ENCODE measurements at regions not wholly inside any gene's neighbourhood (a gene's known extent, or its start where the extent isn't known, plus 50 kb on each side); places are given as distances from the start of the nearest gene placed in this dataset.
"Not testable (repeated sequence)": the region's sequence is repeated elsewhere in the genome, so short reads cannot be mapped to it uniquely, and the experiment has no call there.

GRCh38 chr6:3922619-3923018 is 73.4 kb downstream of the FAM50B start:
- DNase-seq: not testable (repeated sequence)

GRCh38 chr6:3925223-3926149 is 76.3 kb downstream of the FAM50B start:
- not testable (repeated sequence) for DNase-seq

- DNase-seq: no peak
Observed at GRCh38 chr6:3926150-3926482, 76.9 kb downstream of the FAM50B start.

- no peak for DNase-seq
Observed at GRCh38 chr6:3928111-3928510, 78.9 kb downstream of the FAM50B start.

- DNase-seq: no peak
Observed at GRCh38 chr6:3929281-3929798, 80.2 kb downstream of the FAM50B start.

GRCh38 chr6:3937438-3937837 is 88.3 kb downstream of the FAM50B start:
- DNase-seq: no peak

- DNase-seq: no peak
Observed at GRCh38 chr6:3938715-3939367, 89.7 kb downstream of the FAM50B start.

GRCh38 chr6:3939368-3939958 is 90.3 kb downstream of the FAM50B start:
- DNase-seq: no peak

GRCh38 chr6:3939964-3940363 is 90.8 kb downstream of the FAM50B start:
- DNase-seq: no peak

- DNase-seq: no peak
Observed at GRCh38 chr6:3940703-3941102, 91.5 kb downstream of the FAM50B start.

GRCh38 chr6:3943331-3943765 is 94.2 kb downstream of the FAM50B start:
- DNase-seq: no peak

- DNase-seq: no peak
Observed at GRCh38 chr6:3944246-3944645, 95.1 kb downstream of the FAM50B start.

- DNase-seq: peak; percentile 33
Observed at GRCh38 chr6:3946778-3947177, 97.6 kb downstream of the FAM50B start.

- DNase-seq: no peak
Observed at GRCh38 chr6:3948866-3949265, 99.7 kb downstream of the FAM50B start.

GRCh38 chr6:3949521-3949920 is 100.3 kb downstream of the FAM50B start:
- no peak for DNase-seq

GRCh38 chr6:3956054-3956453 is 106.9 kb downstream of the FAM50B start:
- DNase-seq: no peak

- DNase-seq: no peak
Observed at GRCh38 chr6:3957321-3957720, 108.1 kb downstream of the FAM50B start.

GRCh38 chr6:3958255-3958654 is 109.1 kb downstream of the FAM50B start:
- DNase-seq: no peak

GRCh38 chr6:3959385-3959784 is 110.2 kb downstream of the FAM50B start:
- DNase-seq: no peak

- no peak for DNase-seq
Observed at GRCh38 chr6:3960754-3961361, 111.7 kb downstream of the FAM50B start.

- DNase-seq: no peak
Observed at GRCh38 chr6:3961581-3962215, 112.5 kb downstream of the FAM50B start.

All from NCI-H2227 treated with DMSO at 0.1 percent for 48 hours (cell line).